HG03558 (cell line): ENCODE measurements at regions not wholly inside any gene's neighbourhood (a gene's known extent, or its start where the extent isn't known, plus 50 kb on each side); places are given as distances from the start of the nearest gene placed in this dataset.
"Not testable (repeated sequence)": the region's sequence is repeated elsewhere in the genome, so short reads cannot be mapped to it uniquely, and the experiment has no call there.

Experiments
- ATAC-seq: cut with Tn5 transposase; IDR thresholded peaks from one replicate; pipeline ENCODE4 v1.9.1; 2021; ENCODE audit warnings: moderate number of reproducible peaks; ENCODE audit not compliant: unreplicated experiment; ENCODE audit errors: extremely low read depth

DNA sequence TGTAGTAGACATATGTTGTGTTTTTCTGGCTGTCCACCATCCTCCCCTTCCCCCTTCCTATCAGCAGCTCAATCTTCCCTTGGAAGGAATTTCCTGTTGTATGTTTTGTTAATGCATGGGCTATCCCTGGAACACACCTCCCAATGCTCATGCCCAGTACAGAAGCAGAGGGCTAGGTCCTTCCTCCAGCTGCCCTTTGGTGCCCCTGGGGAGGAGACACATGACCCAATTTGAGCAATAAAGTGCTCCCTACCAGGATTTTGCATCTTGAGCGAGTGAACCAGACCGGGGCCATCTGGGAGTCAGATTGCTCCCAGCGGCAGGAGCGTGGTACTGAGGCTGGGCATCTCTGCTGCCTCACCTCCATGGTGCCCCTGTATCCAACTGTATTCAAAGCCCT is 141.5 kb upstream of the MED13 start:
- ATAC-seq: no peak

DNA sequence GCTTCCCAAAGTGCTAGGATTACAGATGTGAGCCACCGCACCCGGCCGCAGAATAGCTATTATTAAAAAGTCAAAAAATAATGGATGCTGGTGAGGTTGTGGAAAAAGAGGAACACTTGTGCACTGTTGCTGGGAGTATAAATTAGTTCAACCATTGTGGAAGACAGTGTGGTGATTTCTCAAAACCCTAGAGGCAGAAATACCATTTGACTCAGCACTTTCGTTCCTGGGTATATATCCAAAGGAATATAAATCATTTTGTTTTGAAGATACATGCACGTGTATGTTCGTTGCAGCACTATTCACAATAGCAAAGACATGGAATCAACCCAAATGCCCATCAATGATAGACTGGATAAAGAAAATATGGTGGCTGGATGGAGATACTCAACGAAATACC is 132.1 kb upstream of the MED13 start:
- not testable (repeated sequence) for ATAC-seq

DNA sequence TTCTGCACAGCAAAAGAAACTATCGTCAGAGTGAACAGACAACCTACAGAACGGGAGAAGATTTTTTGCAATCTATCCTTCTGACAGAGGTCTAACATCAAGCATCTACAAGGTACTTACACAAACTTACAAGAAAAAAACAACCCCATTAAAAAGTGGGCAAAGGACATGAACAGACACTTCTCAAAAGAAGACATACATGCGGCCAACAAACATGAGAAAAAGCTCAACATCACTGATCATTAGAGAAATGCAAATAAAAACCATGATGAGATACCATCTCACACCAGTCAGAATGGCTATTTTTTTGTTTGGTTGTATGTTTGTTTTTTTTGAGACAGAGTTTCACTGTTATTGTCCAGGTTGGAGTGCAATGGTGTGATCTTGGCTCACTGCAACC is 131.5 kb upstream of the MED13 start:
- not testable (repeated sequence) for ATAC-seq

DNA sequence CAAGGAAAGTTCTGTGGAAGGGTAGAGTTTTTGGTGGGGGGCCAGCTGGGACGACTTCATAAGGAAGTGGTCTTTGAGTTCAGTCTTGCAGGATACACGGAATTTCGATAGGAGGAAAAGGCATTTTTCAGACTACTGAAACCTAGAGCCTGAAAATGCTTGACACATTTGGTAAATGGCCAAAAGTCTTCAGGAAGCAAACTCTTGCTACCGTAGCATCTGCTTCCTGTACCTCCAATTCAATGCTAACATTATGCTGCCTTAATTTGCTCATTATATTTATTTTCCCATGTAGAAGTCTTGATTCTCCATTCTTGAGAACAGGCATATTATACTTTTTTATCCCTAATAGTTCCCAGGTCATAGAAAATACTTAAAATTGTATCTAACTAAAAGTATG is 129.3 kb upstream of the MED13 start:
- no peak for ATAC-seq

DNA sequence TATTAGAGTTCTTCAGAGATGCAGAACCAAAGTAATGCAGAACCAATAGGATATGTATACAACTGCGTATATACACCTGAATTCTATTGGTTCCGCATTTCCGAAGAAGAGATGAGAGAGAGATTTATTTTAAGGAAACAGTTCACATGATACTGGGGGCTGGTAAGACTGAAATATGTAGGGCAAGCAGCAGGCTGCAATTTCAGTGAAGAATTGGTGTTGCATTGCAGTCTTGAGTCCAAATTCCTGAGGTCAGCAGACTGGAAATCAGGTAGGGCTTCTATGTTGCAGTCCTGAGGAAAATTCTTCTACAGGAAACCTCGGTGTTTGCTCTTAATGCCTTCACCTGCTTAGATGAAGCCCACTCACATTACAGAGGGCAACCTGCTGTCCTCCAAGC is 128.2 kb upstream of the MED13 start:
- ATAC-seq: no peak

DNA sequence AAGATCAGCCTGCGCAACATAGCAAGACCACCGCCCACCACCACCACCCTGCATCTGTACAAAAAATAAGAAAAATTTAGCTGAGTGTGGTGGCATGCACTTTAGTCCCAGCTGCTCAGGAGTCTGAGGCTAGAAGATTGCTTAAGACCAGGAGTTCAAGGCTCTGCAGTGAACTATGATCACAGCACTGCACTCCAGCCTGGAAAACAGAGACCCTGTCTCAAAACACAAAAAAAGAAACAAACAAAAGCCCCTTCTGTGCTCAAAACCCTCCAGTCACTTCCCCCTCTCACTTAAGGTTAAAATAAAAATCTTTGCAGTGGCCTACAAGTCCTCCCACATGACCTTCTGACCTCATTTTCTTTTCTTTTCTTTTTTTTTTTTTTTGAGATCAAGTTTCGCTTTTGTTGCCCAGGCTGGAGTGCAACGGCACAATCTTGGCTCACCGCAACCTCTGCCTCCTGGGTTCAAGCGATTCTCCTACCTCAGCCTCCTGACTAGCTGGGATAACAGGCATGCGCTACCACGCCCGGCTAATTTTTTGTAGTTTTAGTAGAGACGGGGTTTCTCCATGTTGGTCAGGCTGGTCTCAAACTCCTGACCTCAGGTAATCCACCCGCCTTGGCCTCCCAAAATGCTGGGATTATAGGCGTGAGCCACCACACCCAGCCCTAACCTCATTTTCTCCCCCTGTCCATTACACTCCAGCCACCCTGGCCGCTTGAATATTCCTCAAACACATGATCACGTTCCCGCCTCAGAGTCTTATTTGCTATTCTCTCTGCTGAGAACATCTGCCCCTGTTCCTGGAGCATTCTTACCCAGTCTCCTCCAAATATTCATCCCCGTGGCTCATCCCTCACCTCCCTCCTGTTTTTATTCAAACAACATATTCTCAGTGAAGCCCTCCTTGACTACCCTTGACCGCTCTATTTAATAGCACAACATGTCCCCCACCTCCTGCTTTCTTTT is 126.6 kb upstream of the MED13 start:
- ATAC-seq: no peak

DNA sequence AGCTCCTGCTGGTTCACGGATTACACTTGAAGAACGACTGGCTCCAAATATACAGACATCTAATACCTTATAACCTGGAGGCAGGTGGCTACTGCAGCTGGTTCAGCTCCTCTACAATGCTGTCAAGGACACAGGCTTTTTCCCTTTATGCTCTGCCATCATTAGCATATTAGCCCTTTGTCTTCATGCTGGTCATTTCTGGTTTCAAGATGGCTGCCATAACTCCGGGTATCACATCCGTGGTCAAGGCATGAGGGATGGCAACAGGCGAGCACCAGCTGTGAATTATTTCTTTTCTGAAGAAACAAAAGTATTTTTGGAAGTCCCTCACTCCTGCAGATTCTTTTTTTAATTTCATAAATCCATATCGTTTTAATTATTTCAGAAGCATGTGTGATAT is 124.3 kb upstream of the MED13 start:
- ATAC-seq: no peak

DNA sequence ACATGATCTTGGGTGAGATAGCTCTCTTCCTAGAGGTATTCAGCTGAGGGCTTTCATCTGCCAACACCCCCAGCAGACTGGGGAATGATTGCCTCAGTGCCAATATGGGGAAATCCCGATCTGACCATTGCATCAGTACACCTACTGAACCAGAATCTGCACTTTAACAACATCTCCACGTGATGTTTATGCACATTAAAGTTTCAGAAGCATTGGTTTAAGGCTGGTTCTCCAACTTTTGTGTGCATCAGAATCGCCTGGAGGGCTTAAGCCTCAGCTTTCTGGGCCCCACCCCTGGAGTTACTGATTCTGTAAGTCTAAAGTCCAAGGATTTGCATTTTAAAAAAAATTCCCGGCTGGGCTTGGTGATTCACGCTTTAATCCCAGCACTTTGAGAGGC is 123.6 kb upstream of the MED13 start:
- no peak for ATAC-seq

DNA sequence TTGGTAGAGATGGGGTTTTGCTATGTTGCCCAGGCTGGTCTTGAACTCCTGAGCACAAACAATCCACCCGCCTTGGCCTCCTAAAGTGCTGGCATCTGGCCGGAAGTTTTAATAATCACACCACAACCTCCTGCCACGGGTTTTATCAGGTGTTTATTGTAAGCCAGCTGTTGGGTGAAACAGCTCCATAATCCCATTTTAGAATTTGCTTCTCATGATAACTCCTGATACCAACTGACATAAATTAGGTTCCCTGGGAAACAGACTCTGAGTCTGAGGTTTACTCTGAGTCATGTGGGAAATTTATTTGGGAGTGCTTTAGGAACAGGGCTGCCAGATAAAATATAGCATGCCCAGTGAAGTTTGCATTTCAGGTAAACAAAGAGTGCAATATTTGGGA is 122.6 kb upstream of the MED13 start:
- ATAC-seq: no peak

DNA sequence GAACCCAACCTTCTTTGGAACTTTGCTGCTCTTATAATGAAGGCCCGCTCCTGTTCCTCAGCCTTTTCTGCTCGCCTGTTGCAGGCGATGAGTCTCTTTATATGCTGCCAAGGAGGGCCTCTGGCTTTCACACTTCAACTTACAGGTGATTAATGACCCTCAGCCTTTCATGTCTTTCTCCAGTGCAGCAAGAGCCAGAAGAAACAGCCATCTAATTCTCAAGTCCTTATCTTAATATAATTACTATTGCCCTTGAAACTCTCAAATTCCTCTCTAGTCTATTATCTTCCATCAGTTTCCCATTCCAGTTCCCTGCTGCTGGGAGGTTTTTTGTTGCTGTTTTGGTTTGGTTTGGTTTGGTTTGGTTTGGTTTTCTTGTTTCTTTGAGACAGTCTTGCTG is 121.8 kb upstream of the MED13 start:
- no peak for ATAC-seq

DNA sequence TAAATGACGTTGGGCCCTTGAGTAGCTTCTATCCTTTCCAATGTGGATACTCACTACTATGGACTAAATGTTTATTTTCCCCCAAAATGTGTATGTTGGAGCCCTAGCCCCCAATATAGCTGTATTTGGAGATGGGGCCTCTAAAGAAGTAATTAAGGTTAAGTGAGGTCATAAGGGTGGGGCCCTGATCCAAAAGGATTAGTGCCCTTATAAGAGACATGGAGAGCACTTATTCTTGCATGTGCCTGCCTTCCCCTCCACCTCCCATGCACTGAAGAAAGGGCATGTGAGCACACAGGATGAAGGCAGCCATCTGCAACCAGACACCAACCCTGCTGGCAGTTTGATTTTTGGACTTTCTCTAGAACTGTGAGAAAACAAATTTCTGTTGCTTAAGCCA is 115.7 kb upstream of the MED13 start:
- no peak for ATAC-seq

DNA sequence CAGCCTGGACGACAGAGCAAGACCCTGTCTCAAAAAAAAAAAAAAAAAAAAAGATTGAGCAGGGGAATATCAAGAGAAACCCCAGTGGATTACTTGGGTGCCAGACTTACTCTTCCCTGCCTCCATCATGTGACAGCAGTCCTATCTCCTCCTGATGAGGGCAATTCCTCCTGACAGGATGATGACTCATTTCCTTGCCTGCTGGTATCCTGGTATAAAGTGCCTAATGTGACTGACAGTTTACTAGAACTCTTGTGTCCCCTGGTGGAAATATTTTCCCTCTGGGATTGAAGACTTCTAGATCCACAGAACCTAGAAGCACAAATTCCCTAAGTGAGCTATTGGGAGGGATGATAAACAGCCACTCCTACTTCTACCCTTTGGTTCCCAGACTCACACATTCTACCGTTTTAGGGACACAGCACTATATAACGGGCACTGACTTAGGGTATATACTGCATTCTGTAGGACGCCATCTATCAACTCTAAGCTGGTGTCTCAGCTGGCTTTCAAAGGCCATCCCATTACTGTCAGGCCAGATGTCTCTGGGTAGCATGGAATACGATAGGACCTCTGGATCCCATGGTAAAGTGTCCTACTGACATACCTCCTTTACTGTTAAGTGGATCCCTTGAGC is 114.6 kb upstream of the MED13 start:
- no peak for ATAC-seq

DNA sequence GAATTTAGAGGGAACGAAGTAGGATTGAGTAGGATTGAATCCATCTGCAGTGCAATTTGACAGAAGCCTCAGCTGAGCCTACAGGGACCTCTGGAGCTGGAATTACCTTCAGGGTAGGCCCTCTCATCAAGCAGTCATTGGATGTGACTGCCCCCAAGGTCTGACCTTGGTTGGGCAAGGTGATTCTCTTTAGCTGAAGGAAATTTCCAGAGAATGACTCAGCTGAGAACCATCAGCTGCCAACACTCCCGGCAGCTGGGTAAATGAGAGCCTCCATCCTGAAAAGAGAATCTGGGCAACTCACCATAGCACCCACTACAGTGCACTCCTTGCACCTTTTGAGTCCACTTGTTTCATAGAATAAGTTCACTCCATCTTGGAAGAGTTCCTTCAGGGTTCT is 113.5 kb upstream of the MED13 start:
- ATAC-seq: no peak

DNA sequence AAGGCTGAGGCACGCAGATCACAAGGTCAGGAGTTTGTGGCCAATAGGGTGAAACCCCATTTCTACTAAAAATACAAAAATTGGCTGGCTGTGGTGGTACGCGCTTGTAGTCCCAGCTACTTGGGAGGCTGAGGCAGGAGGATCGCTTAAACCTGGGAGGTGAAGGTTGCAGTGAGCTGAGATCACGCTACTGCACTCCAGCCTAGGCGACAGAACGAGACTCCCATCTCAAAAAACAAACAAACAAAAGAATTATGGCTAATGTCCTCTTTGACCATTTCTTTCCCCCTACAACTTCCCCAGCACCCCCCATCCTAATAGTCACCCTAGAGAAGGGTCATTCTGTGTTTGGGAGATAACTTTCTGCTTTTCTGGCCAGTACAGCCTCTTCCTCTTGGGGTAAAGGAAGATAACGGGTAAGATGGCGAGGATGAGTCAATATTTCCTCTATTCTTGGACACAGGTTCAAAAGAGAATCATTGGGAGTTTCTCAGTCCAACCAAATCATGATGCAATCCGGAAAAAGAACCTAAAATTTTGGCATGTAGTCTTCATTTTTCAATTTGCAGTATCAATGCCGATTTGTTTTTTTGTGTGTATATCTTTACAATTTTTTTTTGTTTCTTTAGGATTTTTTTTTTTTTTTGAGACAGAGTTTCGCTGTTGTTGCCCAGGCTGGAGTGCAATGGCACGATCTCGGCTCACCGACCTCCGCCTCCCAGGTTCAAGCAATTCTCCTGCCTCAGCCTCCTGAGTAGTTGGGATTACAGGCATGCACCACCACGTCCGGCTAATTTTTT is 107.6 kb upstream of the MED13 start:
- no peak for ATAC-seq

DNA sequence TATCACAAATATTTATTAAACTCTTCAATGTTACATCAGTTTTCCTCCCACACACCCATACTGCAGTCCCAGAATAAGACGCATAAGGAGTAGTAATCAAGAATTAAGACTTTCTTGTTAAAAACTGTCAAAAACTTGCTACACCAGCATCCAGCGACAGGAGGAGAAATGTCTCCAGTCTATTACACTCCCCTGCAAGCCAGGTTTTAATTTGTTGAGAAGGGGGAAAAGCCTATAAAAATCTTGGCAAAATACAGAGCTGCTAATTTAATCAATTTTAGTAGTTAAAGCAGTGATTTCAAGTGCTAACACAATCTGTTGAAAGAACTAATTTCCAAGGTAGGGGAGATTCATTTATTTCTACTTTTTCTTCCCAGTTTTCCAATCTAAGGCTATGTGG is 102.0 kb upstream of the MED13 start:
- no peak for ATAC-seq

DNA sequence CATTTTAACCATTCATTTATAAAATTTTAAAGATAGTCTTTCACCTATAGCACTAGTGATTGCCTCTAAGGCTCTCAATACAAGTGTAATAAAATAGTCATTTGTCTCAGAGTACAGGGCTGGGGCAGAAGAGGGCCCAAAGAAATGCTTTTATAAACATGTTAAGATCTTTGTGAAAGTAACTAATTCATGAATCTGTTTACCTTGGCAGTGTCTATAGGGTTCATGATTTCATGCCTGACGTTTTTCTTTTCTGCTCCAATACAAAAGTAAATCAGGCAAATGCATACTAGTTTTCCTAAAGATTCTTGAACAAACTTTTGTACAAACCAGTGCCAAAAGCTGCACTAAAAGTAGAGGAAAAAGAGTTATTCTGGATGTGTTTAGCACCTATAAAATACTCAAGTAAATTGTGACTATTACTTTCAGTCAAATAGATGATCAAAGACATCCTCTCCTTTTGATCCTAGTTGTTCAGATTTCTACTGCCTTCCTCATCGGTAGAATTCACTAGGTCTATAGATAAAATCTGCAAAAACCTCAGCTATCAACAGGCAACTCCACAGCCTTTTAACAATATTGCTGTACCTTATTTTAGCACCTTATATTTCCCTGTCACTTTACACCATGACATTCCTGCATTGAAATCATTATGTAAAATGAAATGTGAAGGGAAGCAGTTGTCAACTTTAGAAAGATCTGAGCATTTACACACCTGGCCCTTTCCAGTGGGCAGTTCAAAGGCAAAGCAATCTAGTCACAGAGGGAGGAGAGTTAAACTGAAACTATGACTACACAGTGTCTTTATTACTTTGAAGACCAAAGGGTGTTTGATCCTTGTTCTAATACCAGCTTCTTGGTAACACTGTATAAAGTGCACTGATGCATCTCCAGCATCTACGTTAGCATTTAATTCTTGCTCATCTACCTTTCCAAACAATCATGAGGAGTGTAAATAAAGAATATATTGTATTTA is 100.0 kb upstream of the MED13 start:
- no peak for ATAC-seq

DNA sequence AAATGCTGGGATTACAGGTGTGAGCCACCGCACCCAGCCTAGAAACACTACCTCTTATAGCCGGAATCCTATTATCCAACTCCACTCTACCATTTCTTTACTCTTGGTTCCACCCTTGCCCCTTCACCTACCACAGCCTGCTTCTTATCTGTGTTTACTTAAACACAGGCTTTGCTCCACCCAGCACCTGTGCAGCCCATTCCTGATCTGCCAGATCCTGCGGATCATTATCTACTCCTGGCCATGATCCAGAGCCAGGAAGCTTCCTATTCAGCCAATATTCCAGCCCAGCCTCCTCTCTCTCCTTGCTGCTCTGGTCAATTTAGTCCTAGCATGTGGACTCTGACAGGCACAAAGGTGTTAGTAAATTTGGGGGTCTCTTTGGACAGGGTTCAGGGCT is 98.8 kb upstream of the MED13 start:
- no peak for ATAC-seq

DNA sequence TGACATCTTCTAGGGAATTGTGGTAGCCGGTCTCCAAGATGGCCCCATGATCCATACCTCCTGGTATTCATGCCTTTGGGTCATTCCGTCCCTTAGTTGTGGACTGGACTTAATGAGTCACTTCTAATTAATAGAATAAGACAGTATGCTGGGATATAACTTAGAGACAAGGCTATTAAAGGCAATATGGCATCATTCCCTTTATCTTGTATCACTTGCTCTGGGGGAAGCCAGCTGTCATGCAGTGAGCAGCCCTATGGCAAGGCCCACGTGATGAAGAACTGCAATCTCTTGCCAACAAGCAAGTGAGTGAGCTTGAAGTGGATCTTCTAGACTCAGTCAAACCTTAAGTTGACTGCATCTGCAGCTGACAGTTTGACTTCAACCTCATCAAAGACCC is 97.8 kb upstream of the MED13 start:
- no peak for ATAC-seq

DNA sequence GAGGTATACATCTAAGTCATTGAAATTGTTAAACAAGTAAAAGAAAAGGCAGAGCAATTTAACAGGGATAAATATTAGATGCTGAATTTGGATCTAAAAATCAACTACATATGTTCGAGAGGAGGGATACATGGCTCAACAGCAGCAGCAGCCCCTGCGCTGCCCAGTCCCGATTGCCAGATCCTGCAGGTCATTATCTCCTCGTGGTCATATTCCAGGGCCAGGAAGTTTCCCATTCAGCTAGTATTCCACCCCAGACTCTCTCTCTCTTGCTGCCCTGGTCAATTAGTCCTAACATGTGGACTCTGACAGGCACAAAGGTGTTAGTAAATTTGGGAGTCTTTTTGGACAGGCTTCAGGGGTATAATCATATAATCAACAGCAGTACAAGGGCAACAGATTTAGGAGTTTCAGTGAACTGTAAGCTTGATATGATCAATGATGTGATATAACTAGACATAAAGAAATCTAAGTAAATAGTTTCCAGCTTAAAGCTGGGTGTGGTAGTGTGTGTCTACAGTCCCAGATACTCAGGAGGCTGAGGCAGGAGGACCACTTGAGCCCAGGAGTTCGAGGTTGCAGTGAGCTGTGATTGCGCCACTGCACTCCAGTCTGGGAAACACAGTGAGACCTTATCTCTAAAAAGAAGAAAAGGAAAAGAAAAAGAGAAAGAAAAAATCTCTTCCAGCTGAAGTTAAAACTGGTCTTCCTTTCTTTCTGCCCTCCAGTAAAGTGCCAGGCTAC is 96.5 kb upstream of the MED13 start:
- no peak for ATAC-seq
